GM23338 (cell line): ENCODE measurements at regions not wholly inside any gene's neighbourhood (a gene's known extent, or its start where the extent isn't known, plus 50 kb on each side); places are given as distances from the start of the nearest gene placed in this dataset.

ENCODE experiments used
- CTCF ChIP-seq, 2 experiments: fragments of 200-600 bp in 1 of 2; sonication (generic) in 1 of 2; conservative IDR thresholded peaks; 2 replicates each; pipeline versions ENCODE4 v1.5.1 to v1.6.1; 2016 to 2017; ENCODE audit warnings: antibody characterized with exemption in 2 of 2, low read depth in 2 of 2, mild to moderate bottlenecking in 2 of 2, moderate library complexity in 1 of 2
- EZH2phosphoT487 ChIP-seq: fragments of 200-600 bp; sonication (generic); IDR thresholded peaks from one replicate; pipeline ENCODE4 v1.8.1; 2018; ENCODE audit warnings: antibody characterized with exemption; ENCODE audit not compliant: unreplicated experiment
- JUNB ChIP-seq: IDR thresholded peaks from one replicate; pipeline ENCODE4 v1.6.1; 2016; ENCODE audit warnings: antibody characterized with exemption; ENCODE audit not compliant: unreplicated experiment
- NANOG ChIP-seq: IDR thresholded peaks from 2 replicates; pipeline ENCODE4 v1.6.1; 2016; ENCODE audit warnings: antibody characterized with exemption, borderline replicate concordance
- ZNF331 ChIP-seq: fragments of 250-450 bp; sonication (Bioruptor Pico); IDR thresholded peaks from 2 replicates; pipeline ENCODE4 v1.5.0; 2020; ENCODE audit warnings: low read depth, mild to moderate bottlenecking, moderate library complexity
- ZNF462 ChIP-seq: fragments of 250-450 bp; sonication (Bioruptor Pico); IDR thresholded peaks from 2 replicates; pipeline ENCODE4 v1.5.0; 2020; ENCODE audit warnings: mild to moderate bottlenecking, moderate library complexity

GRCh38 chr11:7197469-7197868, 54.2 kb upstream of the SYT9 start (continued):
- TF ChIP-seq ZNF462 (CRISPR knock-in tag) (no peak), ZNF331 (CRISPR knock-in tag) (no peak), NANOG (no peak), CTCF (conservative IDR thresholded peaks at IDR 0.05; ENCODE audit: low read depth in 2 of 2) (no peak), EZH2phosphoT487 (no peak), JUNB (no peak)
